Eye (tissue), 1 donor: ENCODE measurements at regions not wholly inside any gene's neighbourhood (a gene's known extent, or its start where the extent isn't known, plus 50 kb on each side); places are given as distances from the start of the nearest gene placed in this dataset.
"Not testable (repeated sequence)": the region's sequence is repeated elsewhere in the genome, so short reads cannot be mapped to it uniquely, and the experiment has no call there.

ENCODE experiments used
- DNase-seq: peaks from one replicate; pipeline ENCODE4 v3.0.0-alpha.2; 2015

DNA sequence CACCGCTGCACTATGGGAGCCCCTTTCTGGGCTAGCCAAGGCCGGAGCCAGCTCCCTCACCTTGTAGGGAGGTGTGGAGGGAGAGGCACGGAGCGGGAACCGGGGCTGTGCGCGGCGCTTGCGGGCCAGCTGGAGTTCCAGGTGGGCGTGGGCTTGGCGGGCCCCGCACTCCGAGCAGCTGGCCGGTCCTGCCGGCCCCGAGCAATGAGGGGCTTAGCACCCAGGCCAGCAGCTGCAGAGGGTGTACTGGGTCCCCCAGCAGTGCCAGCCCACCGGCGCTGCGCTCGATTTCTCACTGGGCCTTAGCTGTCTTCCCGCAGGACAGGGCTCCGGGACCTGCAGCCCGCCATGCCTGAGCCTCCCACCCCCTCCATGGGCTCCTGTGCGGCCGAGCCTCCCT, 53.3 kb upstream of the NID2 start:
- not testable (repeated sequence) for DNase-seq

DNA sequence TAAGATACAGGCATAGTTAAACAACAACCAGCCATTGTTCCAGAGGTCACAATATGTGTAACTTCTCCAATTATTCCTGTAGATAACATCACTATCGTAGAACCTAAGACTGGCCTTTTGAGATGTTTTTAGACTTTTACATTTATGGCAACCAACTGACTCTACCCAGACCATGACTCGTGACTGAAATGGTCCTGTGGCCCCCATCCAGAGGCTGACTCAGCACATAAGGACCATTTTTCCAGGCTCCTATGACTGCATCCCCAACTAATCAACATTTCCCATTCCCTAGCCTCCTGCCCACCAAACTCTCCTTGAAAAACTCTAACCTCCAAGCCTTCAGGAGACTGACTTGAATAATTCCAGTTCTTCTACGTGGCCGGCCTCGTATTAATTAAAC, 52.6 kb upstream of the NID2 start:
- no peak for DNase-seq

DNA sequence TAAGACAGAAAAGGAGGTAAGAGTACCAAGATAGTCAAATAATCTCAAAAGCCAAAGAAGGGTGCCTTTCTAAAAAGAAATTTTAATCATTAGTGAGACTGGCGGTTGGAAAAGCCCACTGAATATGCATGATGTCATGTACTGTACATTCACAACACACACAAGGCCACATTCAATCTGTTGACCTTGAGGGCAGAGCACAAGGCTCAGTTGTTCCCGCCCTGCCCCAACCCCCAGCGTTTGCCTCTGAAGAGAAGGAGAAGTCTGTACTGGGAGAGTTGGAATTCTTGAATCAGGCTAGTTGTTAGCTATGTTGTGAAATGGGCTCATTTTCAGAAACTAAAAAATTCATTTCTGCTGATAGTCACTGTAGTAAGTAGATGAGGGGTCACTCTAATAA, 50.2 kb upstream of the NID2 start:
- DNase-seq = no peak
